ENCODE measurements at regions not wholly inside any gene's neighbourhood (a gene's known extent, or its start where the extent isn't known, plus 50 kb on each side); places are given as distances from the start of the nearest gene placed in this dataset.

GRCh38 chr13:90403330-90404082 is 944.0 kb upstream of the MIR17HG start:
- TF ChIP-seq, protein P1, sequence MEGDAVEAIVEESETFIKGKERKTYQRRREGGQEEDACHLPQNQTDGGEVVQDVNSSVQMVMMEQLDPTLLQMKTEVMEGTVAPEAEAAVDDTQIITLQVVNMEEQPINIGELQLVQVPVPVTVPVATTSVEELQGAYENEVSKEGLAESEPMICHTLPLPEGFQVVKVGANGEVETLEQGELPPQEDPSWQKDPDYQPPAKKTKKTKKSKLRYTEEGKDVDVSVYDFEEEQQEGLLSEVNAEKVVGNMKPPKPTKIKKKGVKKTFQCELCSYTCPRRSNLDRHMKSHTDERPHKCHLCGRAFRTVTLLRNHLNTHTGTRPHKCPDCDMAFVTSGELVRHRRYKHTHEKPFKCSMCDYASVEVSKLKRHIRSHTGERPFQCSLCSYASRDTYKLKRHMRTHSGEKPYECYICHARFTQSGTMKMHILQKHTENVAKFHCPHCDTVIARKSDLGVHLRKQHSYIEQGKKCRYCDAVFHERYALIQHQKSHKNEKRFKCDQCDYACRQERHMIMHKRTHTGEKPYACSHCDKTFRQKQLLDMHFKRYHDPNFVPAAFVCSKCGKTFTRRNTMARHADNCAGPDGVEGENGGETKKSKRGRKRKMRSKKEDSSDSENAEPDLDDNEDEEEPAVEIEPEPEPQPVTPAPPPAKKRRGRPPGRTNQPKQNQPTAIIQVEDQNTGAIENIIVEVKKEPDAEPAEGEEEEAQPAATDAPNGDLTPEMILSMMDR (IDR thresholded peaks at IDR 0.05), result no peak
- no peak for TF ChIP-seq POLR2AphosphoS5 (IDR thresholded peaks at IDR 0.05)
- TF ChIP-seq POLR2A (IDR thresholded peaks at IDR 0.05), result no peak
- TF ChIP-seq EP300 (IDR thresholded peaks at IDR 0.05), result no peak

Data from gastroesophageal sphincter (tissue), 3 donors.